NCI-H1417 treated with DMSO at 0.1 percent for 48 hours (cell line): ENCODE measurements at regions not wholly inside any gene's neighbourhood (a gene's known extent, or its start where the extent isn't known, plus 50 kb on each side); places are given as distances from the start of the nearest gene placed in this dataset.

Experiments
- DNase-seq: peaks from one replicate; lab custom pipeline; 2025; lab: John Stamatoyannopoulos, UW

GRCh38 chr13:83601539-83601938 is 280.7 kb downstream of the SLITRK1 start:
- DNase-seq, result no peak

GRCh38 chr13:83592095-83592494 is 290.2 kb downstream of the SLITRK1 start:
- no peak for DNase-seq

- no peak for DNase-seq
These were observed 292.5 kb downstream of the SLITRK1 start for GRCh38 chr13:83589814-83590213.

- DNase-seq, result no peak
These were observed 305.1 kb downstream of the SLITRK1 start for GRCh38 chr13:83577183-83577582.

- no peak for DNase-seq
These were observed 314.3 kb downstream of the SLITRK1 start for GRCh38 chr13:83568019-83568418.

GRCh38 chr13:83563499-83563898 is 318.8 kb downstream of the SLITRK1 start:
- no peak for DNase-seq

GRCh38 chr13:83557845-83558244 is 324.4 kb downstream of the SLITRK1 start:
- no peak for DNase-seq

- no peak for DNase-seq
These were observed 332.6 kb downstream of the SLITRK1 start for GRCh38 chr13:83549671-83550070.

- no peak for DNase-seq
These were observed 335.2 kb downstream of the SLITRK1 start for GRCh38 chr13:83547043-83547442.

GRCh38 chr13:83546476-83546875 is 335.8 kb downstream of the SLITRK1 start:
- DNase-seq, result no peak

GRCh38 chr13:83538636-83539035 is 343.6 kb downstream of the SLITRK1 start:
- no peak for DNase-seq

- no peak for DNase-seq
These were observed 345.3 kb downstream of the SLITRK1 start for GRCh38 chr13:83536941-83537340.

- DNase-seq, result no peak
These were observed 346.1 kb downstream of the SLITRK1 start for GRCh38 chr13:83536153-83536552.

GRCh38 chr13:83532809-83533208 is 349.5 kb downstream of the SLITRK1 start:
- DNase-seq, result no peak

- DNase-seq, result no peak
These were observed 351.3 kb downstream of the SLITRK1 start for GRCh38 chr13:83531022-83531421.

GRCh38 chr13:83516781-83517180 is 365.5 kb downstream of the SLITRK1 start:
- DNase-seq, result no peak

GRCh38 chr13:83515268-83516015 is 366.8 kb downstream of the SLITRK1 start:
- DNase-seq, result no peak

GRCh38 chr13:83508771-83509301 is 373.4 kb downstream of the SLITRK1 start:
- DNase-seq, result no peak

- DNase-seq, result no peak
These were observed 378.9 kb downstream of the SLITRK1 start for GRCh38 chr13:83503424-83503823.

- no peak for DNase-seq
These were observed 383.0 kb downstream of the SLITRK1 start for GRCh38 chr13:83499286-83499685.

- no peak for DNase-seq
These were observed 383.6 kb downstream of the SLITRK1 start for GRCh38 chr13:83498481-83499190.

GRCh38 chr13:83498045-83498444 is 384.2 kb downstream of the SLITRK1 start:
- DNase-seq, result no peak

- DNase-seq, result no peak
These were observed 385.8 kb downstream of the SLITRK1 start for GRCh38 chr13:83496501-83496900.
